GM12874 (cell line): ENCODE measurements at regions not wholly inside any gene's neighbourhood (a gene's known extent, or its start where the extent isn't known, plus 50 kb on each side); places are given as distances from the start of the nearest gene placed in this dataset.

ENCODE experiments used
- TF ChIP-seq, protein P1 (sequence below): IDR thresholded peaks from 2 replicates; pipeline ENCODE4 v1.5.1; 2011; ENCODE audit warnings: low read depth, mild to moderate bottlenecking, control low read depth, low read length, moderate library complexity; ENCODE audit not compliant: insufficient read depth

DNA sequence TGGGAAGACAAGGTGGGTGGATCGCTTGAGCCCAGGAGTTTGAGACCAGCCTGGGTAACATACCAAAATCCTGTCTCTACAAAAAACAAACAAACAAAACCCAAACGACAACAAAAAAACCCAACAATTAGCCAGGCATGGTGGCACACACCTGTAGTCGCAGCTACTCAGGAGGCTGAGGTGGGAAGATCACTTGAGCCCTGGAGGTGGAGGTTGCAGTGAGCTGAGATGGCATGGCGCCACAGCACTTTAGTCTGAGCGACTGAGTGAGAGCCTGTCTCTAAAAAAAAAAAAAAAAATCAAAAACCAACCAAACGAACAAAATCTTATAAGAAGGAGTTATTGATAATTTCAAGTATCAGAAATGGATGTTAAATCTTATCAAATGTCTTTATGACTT lies 114.9 kb downstream of the CDH26 start:
- TF ChIP-seq, protein P1, sequence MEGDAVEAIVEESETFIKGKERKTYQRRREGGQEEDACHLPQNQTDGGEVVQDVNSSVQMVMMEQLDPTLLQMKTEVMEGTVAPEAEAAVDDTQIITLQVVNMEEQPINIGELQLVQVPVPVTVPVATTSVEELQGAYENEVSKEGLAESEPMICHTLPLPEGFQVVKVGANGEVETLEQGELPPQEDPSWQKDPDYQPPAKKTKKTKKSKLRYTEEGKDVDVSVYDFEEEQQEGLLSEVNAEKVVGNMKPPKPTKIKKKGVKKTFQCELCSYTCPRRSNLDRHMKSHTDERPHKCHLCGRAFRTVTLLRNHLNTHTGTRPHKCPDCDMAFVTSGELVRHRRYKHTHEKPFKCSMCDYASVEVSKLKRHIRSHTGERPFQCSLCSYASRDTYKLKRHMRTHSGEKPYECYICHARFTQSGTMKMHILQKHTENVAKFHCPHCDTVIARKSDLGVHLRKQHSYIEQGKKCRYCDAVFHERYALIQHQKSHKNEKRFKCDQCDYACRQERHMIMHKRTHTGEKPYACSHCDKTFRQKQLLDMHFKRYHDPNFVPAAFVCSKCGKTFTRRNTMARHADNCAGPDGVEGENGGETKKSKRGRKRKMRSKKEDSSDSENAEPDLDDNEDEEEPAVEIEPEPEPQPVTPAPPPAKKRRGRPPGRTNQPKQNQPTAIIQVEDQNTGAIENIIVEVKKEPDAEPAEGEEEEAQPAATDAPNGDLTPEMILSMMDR, result no peak

DNA sequence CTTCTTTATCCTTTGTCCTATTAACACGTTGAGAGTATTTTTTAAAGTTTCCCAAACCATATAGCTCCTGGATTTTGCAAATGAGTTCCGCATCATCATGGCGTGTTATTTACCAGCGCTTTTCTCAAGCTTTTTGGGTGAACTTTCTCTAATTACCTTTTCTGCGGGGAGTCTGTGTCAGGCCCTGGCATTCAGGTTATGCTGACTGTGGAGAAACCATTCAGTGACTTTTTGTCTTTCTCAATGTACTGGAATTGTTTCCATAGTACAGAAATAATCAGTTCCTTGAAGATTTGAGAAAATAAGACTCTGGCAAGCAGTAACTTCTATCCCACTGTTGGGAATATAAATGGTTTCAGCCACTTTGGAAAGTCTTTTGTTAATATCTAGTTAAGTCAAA lies 115.3 kb downstream of the CDH26 start:
- TF ChIP-seq, protein P1, result no peak

DNA sequence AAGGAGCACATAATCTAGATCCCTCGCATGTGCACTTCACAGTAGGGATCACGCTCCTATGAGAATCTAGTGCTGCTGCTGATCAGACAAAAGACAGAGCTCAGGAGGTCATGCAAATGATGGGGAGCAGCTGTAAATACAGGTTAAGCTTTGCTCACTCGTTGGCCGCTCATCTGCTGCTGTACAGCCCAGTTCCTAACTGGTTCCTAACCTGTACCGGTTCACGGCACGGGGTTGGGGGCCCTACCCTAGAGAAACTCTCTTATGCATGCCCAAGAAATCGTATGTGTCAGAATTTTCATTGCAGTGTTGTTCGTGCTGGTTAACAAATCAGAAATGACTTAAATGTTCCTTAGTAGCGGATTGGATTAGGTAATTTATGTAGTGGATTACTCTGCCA lies 116.1 kb downstream of the CDH26 start:
- TF ChIP-seq, protein P1, result no peak

DNA sequence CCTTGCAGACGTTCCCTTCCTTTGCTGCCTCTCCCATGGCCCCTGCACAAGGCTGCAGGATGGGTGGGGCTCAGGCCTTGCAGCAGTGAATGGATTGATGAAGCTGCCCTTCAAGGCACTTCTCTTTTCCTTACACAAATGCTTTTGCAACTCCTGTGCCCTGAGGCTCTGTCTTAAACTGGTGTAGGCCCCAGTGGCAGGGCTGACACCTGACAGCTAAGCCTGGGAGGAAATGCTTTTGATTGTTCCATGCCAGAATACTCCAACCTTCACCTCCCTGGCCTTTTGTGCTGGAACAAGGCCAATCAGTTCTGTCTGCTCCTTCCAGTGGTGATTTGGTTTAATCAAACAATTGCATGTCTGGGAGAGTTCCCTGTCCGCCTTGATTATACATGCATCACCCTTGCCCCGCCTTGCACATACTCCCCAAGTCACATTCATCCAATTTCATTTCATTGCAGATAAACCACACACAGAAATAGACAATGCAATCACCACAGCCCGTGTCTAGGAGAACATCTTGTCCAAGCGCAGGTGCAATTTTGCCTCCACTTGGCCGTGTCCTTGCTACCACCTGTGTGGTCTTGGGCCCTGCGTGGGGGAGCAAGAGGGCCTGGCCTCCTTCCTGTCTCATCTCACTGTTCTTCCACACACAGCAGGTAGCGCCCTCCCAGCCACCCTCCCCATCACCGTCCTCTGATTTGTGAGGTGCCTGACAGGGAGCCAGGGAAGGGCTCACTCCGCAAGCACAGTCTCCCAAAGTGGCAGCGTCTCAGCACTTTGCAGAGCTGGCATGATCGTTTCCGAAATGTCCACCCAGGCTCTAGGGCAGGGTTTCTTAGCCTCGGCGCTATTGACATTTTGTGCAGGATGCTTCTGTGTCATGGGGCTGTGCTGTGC lies 120.4 kb downstream of the CDH26 start:
- TF ChIP-seq, protein P1, result no peak

DNA sequence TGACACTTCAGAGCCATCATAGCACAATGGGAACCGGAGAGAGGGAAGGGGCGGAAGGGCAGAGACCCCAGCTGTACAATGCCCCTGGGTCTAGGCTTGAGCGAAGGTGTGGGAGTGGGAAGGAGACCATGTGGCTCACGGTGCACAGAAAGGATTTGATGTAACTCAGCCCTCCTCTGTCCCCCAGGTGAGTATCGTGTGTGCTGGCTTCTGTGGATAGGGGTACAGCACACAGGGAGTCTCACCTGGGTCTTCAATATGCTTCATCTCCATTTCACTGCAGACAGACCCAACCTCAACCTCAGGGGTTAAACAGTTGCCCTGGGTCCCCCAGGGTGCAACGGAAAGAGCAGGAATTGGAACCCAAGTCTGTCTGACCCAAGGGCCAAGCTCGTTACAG lies 122.2 kb downstream of the CDH26 start:
- TF ChIP-seq, protein P1, result no peak

DNA sequence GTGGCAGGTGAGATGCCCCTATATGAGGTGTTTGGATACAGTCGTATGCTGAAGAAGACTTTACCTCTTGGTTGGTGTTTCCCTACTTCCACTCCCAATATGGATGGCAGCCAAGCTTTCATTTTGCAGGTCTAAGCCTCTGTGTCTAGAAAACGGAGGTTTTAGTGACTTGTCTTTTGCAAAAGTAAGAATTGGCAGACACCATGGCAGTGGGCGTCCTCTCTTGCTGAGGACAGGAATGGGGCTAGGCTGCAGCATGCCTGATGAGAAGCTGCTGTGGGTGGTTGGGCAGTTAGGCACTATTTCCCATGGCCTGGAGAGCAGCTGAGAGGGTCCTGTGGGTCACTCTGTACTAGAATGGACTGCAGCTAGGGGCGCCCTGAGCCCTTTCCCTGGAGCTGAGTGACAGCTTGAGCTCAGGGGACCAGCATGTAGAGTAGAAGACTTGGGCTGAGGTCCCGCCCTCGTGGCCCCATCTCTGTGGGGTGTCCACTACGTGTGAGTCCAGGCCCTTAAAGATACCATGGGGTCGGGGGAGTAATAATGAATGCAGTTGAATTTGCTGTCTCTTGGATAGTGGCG lies 127.4 kb downstream of the CDH26 start:
- TF ChIP-seq, protein P1, result no peak

DNA sequence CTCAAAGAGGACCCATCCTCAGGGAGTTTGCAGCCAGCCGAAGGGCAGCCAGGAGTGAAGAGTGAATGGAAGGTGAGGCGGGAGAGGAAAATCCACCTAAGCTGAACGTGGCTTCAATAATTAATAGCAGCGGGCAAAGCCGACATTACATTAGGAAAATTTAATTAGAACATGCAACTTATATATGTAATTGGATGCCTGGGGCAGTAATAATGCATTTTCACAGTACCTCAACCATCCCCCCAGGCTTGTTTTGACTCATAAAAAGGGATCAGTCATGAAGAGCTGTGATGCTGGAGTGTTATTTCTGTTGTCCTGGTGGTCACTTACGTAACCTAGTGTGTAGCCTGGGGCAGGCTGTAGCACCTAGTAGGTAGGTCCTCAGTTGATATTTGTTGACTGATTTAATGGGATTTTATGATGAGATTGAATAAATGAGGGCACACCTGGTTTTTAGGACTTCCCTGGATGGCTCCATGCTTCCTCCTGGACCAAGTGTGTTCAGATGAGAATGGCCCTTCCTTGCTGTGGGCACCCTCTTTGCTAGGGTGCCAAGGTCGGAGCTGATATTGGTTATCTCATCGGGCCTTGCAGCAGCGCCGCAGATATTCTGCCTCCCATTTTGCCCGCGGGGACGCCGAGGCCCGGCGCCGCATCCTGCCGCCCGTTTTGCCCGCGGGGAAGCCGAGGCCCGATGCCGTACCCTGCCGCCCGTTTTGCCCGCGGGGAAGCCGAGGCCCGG lies 128.8 kb downstream of the CDH26 start:
- TF ChIP-seq, protein P1, result no peak
